Right ventricle myocardium superior (tissue), 1 donor: ENCODE measurements at regions not wholly inside any gene's neighbourhood (a gene's known extent, or its start where the extent isn't known, plus 50 kb on each side); places are given as distances from the start of the nearest gene placed in this dataset.
"Not testable (repeated sequence)": the region's sequence is repeated elsewhere in the genome, so short reads cannot be mapped to it uniquely, and the experiment has no call there.

Source experiments
- ATAC-seq: fragments of 200-7000 bp; cut with Tn5 transposase; one replicate; pipeline ENCODE4 v1.9.1; 2020; ENCODE audit warnings: mild to moderate bottlenecking; ENCODE audit not compliant: poor library complexity
- DNase-seq: peaks from one replicate; pipeline ENCODE4 v3.0.0-alpha.2; 2020
- intact Hi-C: fragments of 100-400 bp; cut with DNase I; formaldehyde crosslinking; loops from one replicate; pipeline ENCODE4 v1.11.2; 2022
- donor health status: DM: no; HTN: yes; CAD: no; lungs with severe emphysema.

- intact Hi-C loops, result no loop called here
- DNase-seq, result no peak
- no peak for ATAC-seq
These were observed 971.1 kb upstream of the MAN1A1 start for GRCh38 chr6:120320481-120321162.

- no peak for ATAC-seq
- intact Hi-C loops, result no loop called here
- no peak for DNase-seq
These were observed 954.7 kb upstream of the MAN1A1 start for GRCh38 chr6:120304223-120304622.

GRCh38 chr6:120303527-120303926 lies 954.0 kb upstream of the MAN1A1 start:
- no peak for DNase-seq
- no peak for ATAC-seq
- intact Hi-C loops, result no loop called here

GRCh38 chr6:120302041-120302440 lies 952.5 kb upstream of the MAN1A1 start:
- no peak for DNase-seq
- no peak for ATAC-seq
- intact Hi-C loops, result no loop called here

GRCh38 chr6:120290964-120291363 lies 941.4 kb upstream of the MAN1A1 start:
- DNase-seq (no peak), ATAC-seq (no peak)
- intact Hi-C loops, result no loop called here

- ATAC-seq (no peak), DNase-seq (no peak)
- intact Hi-C loops, result no loop called here
These were observed 932.4 kb upstream of the MAN1A1 start for GRCh38 chr6:120282005-120282404.

GRCh38 chr6:120279466-120280167 lies 930.1 kb upstream of the MAN1A1 start:
- intact Hi-C loops, result no loop called here
- DNase-seq (no peak), ATAC-seq (no peak)

- DNase-seq (no peak), ATAC-seq (no peak)
- intact Hi-C loops, result no loop called here
These were observed 929.3 kb upstream of the MAN1A1 start for GRCh38 chr6:120278689-120279396.

- DNase-seq (no peak), ATAC-seq (no peak)
- intact Hi-C loops, result no loop called here
These were observed 925.0 kb upstream of the MAN1A1 start for GRCh38 chr6:120274547-120274946.

GRCh38 chr6:120273411-120273810 lies 923.9 kb upstream of the MAN1A1 start:
- intact Hi-C loops, result no loop called here
- ATAC-seq (no peak), DNase-seq (no peak)

- no peak for DNase-seq
- ATAC-seq, result no peak
- intact Hi-C loops, result no loop called here
These were observed 922.5 kb upstream of the MAN1A1 start for GRCh38 chr6:120272038-120272437.

- ATAC-seq, intact Hi-C loops: not testable (repeated sequence)
- peak; percentile 26 for DNase-seq
These were observed 918.7 kb upstream of the MAN1A1 start for GRCh38 chr6:120268256-120268655.

- DNase-seq (no peak), ATAC-seq (no peak)
- intact Hi-C loops, result no loop called here
These were observed 912.8 kb upstream of the MAN1A1 start for GRCh38 chr6:120262354-120262753.

- DNase-seq (no peak), ATAC-seq (peak; percentile 78)
- intact Hi-C loops, result no loop called here
These were observed 911.1 kb upstream of the MAN1A1 start for GRCh38 chr6:120260636-120261035.

GRCh38 chr6:120254651-120255050 lies 905.1 kb upstream of the MAN1A1 start:
- intact Hi-C loops, result no loop called here
- DNase-seq (no peak), ATAC-seq (no peak)

- ATAC-seq (no peak), DNase-seq (no peak)
- intact Hi-C loops, result no loop called here
These were observed 898.9 kb upstream of the MAN1A1 start for GRCh38 chr6:120248451-120248850.

GRCh38 chr6:120237221-120237620 lies 887.7 kb upstream of the MAN1A1 start:
- intact Hi-C loops, result no loop called here
- ATAC-seq (no peak), DNase-seq (no peak)

- ATAC-seq (no peak), DNase-seq (no peak)
- intact Hi-C loops, result no loop called here
These were observed 880.4 kb upstream of the MAN1A1 start for GRCh38 chr6:120230008-120230407.

- intact Hi-C loops, result no loop called here
- ATAC-seq, result no peak
- DNase-seq, result no peak
These were observed 878.7 kb upstream of the MAN1A1 start for GRCh38 chr6:120228297-120228696.

- DNase-seq (no peak), ATAC-seq (no peak)
- intact Hi-C loops, result no loop called here
These were observed 869.8 kb upstream of the MAN1A1 start for GRCh38 chr6:120219339-120219738.
